H9 (cell line): ENCODE measurements at regions not wholly inside any gene's neighbourhood (a gene's known extent, or its start where the extent isn't known, plus 50 kb on each side); places are given as distances from the start of the nearest gene placed in this dataset.

Experiments
- DNase-seq: peaks from one replicate; pipeline ENCODE4 v3.0.0-alpha.2; 2017
- H2AFZ ChIP-seq: one replicate; pipeline ENCODE4 v1.6.1; 2013; ENCODE audit warnings: mild to moderate bottlenecking, low read length, control low read depth, moderate library complexity
- H2AK5ac ChIP-seq: 2 replicates; pipeline ENCODE4 v1.6.1; 2013; ENCODE audit warnings: low read length, control low read depth, mixed read lengths; ENCODE audit not compliant: insufficient read length
- H2BK120ac ChIP-seq: one replicate; pipeline ENCODE4 v1.6.1; 2013; ENCODE audit warnings: low read depth, mild to moderate bottlenecking, low read length, control low read depth, inconsistent platforms; ENCODE audit not compliant: poor library complexity, severe bottlenecking
- H2BK12ac ChIP-seq: 2 replicates; pipeline ENCODE4 v1.6.1; 2013; ENCODE audit warnings: low read length, control low read depth, mixed read lengths, low read depth; ENCODE audit not compliant: insufficient read length
- H2BK15ac ChIP-seq: 2 replicates; pipeline ENCODE4 v1.6.1; 2013; ENCODE audit warnings: low read depth, low read length, control low read depth
- H2BK20ac ChIP-seq: one replicate; pipeline ENCODE4 v1.6.1; 2013; ENCODE audit warnings: low read depth, mild to moderate bottlenecking, low read length, control low read depth, inconsistent platforms; ENCODE audit not compliant: poor library complexity, severe bottlenecking
- H2BK5ac ChIP-seq: 2 replicates; pipeline ENCODE4 v1.6.1; 2013; ENCODE audit warnings: low read length, control low read depth, mixed read lengths; ENCODE audit not compliant: insufficient read length
- H3K14ac ChIP-seq: 2 replicates; pipeline ENCODE4 v1.6.1; 2013; ENCODE audit warnings: low read length, control low read depth; ENCODE audit not compliant: insufficient read depth
- H3K18ac ChIP-seq: 2 replicates; pipeline ENCODE4 v1.6.1; 2013; ENCODE audit warnings: low read depth, mild to moderate bottlenecking, mixed read lengths, low read length, control low read depth; ENCODE audit not compliant: insufficient read length
- H3K23ac ChIP-seq: 2 replicates; pipeline ENCODE4 v1.6.1; 2013; ENCODE audit warnings: low read length, control low read depth, mixed read lengths, low read depth; ENCODE audit not compliant: insufficient read length
- H3K23me2 ChIP-seq: 2 replicates; pipeline ENCODE4 v1.6.1; 2013; ENCODE audit warnings: low read depth, mild to moderate bottlenecking, mixed read lengths, low read length, control low read depth; ENCODE audit not compliant: insufficient read length, poor library complexity, severe bottlenecking
- H3K27ac ChIP-seq: 2 replicates; pipeline ENCODE4 v1.5.1; 2013; ENCODE audit warnings: low read length, control low read depth, mixed read lengths, low read depth; ENCODE audit not compliant: insufficient read length
- H3K27me3 ChIP-seq: 2 replicates; pipeline ENCODE4 v1.6.1; 2013; ENCODE audit warnings: low read length, control low read depth, inconsistent platforms; ENCODE audit not compliant: insufficient read depth
- H3K4ac ChIP-seq: 2 replicates; pipeline ENCODE4 v1.6.1; 2013; ENCODE audit warnings: low read depth, mild to moderate bottlenecking, control low read depth, inconsistent platforms, low read length, moderate library complexity
- H3K4me1 ChIP-seq: 2 replicates; pipeline ENCODE4 v1.6.1; 2013; ENCODE audit warnings: low read length, control low read depth, inconsistent platforms; ENCODE audit not compliant: insufficient read depth
- H3K4me2 ChIP-seq: 2 replicates; pipeline ENCODE4 v1.6.1; 2013; ENCODE audit warnings: low read length, control low read depth, mixed read lengths; ENCODE audit not compliant: insufficient read length, insufficient read depth
- H3K56ac ChIP-seq: 2 replicates; pipeline ENCODE4 v1.6.1; 2013; ENCODE audit warnings: low read depth, mild to moderate bottlenecking, mixed read lengths, low read length, control low read depth; ENCODE audit not compliant: insufficient read length
- H3K79me1 ChIP-seq: 2 replicates; pipeline ENCODE4 v1.6.1; 2013; ENCODE audit warnings: low read depth, mild to moderate bottlenecking, moderate library complexity, low read length, control low read depth, inconsistent platforms; ENCODE audit not compliant: insufficient read depth, poor library complexity, severe bottlenecking
- H3K79me2 ChIP-seq: 2 replicates; pipeline ENCODE4 v1.6.1; 2013; ENCODE audit warnings: low read length, control low read depth, inconsistent platforms; ENCODE audit not compliant: insufficient read depth
- H3K9ac ChIP-seq: 2 replicates; pipeline ENCODE4 v1.6.1; 2013; ENCODE audit warnings: low read length, control low read depth, mixed read lengths; ENCODE audit not compliant: insufficient read length; ENCODE audit errors: extremely low read depth
- H3K9me3 ChIP-seq: one replicate; pipeline ENCODE4 v1.6.1; 2013; ENCODE audit warnings: low read depth, low read length, inconsistent platforms; ENCODE audit not compliant: control insufficient read depth
- H3T11ph ChIP-seq: one replicate; pipeline ENCODE4 v1.6.1; 2013; ENCODE audit warnings: mild to moderate bottlenecking, low read length, control low read depth, inconsistent platforms
- H4K20me1 ChIP-seq: one replicate; pipeline ENCODE4 v1.6.1; 2013; ENCODE audit not compliant: control insufficient read depth, insufficient read length, insufficient read depth
- H4K5ac ChIP-seq: 2 replicates; pipeline ENCODE4 v1.6.1; 2013; ENCODE audit warnings: low read depth, mild to moderate bottlenecking, mixed read lengths, low read length, control low read depth; ENCODE audit not compliant: insufficient read length
- H4K8ac ChIP-seq: replicated peaks from 2 replicates; pipeline ENCODE4 v1.6.1; 2013; ENCODE audit warnings: low read length, control low read depth, mixed read lengths, low read depth; ENCODE audit not compliant: insufficient read length
- H4K91ac ChIP-seq: 2 replicates; pipeline ENCODE4 v1.6.1; 2013; ENCODE audit warnings: low read depth, mild to moderate bottlenecking, moderate library complexity, mixed read lengths, low read length, control low read depth; ENCODE audit not compliant: insufficient read length
- H3K27ac Mint-ChIP-seq, 3 experiments: 2 replicates in 2 of 3; 3 replicates in 1 of 3; pipeline ENCODE4 v1.8.0; 2020 to 2021; ENCODE audit warnings: mixed read lengths in 3 of 3, mild to moderate bottlenecking in 1 of 3, moderate library complexity in 1 of 3
- H3K27me3 Mint-ChIP-seq: 2 replicates; pipeline ENCODE4 v1.8.0; 2021; ENCODE audit warnings: low read depth, mild to moderate bottlenecking, moderate library complexity, mixed read lengths
- H3K36me3 Mint-ChIP-seq, 3 experiments: 2 replicates in 2 of 3; 3 replicates in 1 of 3; pipeline ENCODE4 v1.8.0; 2020 to 2021; ENCODE audit warnings: low read depth in 3 of 3, mixed read lengths in 3 of 3; ENCODE audit not compliant: insufficient read depth in 1 of 3
- H3K4me1 Mint-ChIP-seq, 2 experiments: 2 replicates each; pipeline ENCODE4 v1.8.0; 2020; ENCODE audit warnings: mixed read lengths in 2 of 2
- H3K4me3 Mint-ChIP-seq, 2 experiments: 2 replicates in 1 of 2; 3 replicates in 1 of 2; pipeline ENCODE4 v1.8.0; 2020 to 2021; ENCODE audit warnings: mild to moderate bottlenecking in 2 of 2, mixed read lengths in 2 of 2, moderate library complexity in 1 of 2
- H3K9me3 Mint-ChIP-seq, 2 experiments: 2 replicates in 1 of 2; 3 replicates in 1 of 2; pipeline ENCODE4 v1.8.0; 2020; ENCODE audit warnings: mild to moderate bottlenecking in 2 of 2, mixed read lengths in 2 of 2, moderate library complexity in 1 of 2
- CTCF ChIP-seq: fragments of 200-600 bp; sonication (generic); conservative IDR thresholded peaks from 3 replicates; pipeline ENCODE4 v1.8.0; 2021; ENCODE audit warnings: antibody characterized with exemption, mild to moderate bottlenecking
- WGBS: extraction: QIAGEN DNeasy Blood & Tissue Kit; methylation state at CpG from one replicate; pipeline ENCODE4 v1.1.7; 2013; ENCODE audit warnings: missing lambda C conversion rate, low lambda C conversion rate, mixed read lengths; ENCODE audit not compliant: insufficient read length; ENCODE audit errors: extremely low coverage; 5-methylcytosine and 5-hydroxymethylcytosine counted together

DNA sequence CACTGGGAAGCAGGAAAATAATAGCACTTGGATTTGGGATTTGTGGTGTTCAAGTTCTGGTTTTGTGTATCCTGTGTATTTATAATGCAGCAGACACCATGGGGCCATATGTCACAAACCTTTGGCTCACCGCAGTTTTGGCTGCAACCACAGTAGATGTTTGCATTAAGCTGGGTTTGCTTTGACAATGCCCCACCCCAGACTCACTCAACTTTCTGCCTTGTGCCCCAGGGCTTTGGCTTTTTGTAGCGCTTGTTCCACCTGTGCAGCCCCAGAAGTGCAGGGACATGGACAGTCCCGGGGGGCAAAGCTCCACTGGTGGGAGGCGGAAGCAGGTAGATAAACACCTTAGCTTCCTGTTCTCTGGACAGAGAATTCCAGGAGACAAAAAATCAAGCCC is 446.9 kb downstream of the MED13L start:
- Mint-ChIP-seq H3K36me3 (no peaks in the 10 kb centered on the region; a peak in 2 of 7 replicates), H3K27me3 (peaks cover 3% of the 10 kb centered on the region; the same call in 1 of the 2 replicates), H3K27ac (no peak overlapping the region), H3K4me1 (no peaks in the 10 kb centered on the region), H3K9me3 (peaks cover 0 to 3% of the 10 kb centered on the region in 2 experiments; a peak in 1 of 5 replicates), H3K4me3 (no peak overlapping the region)
- Histone ChIP-seq H2AK5ac (no peak overlapping the region), H2BK12ac (no peak overlapping the region), H4K5ac (no peak overlapping the region), H3K27ac (no peak overlapping the region), H4K8ac (no peak overlapping the region), H3K9me3 (no peaks in the 10 kb centered on the region), H2BK20ac (no peak overlapping the region), H2AFZ (no peak overlapping the region), H3K56ac (no peak overlapping the region), H3K14ac (no peak overlapping the region), H3K4ac (no peak overlapping the region), H3K79me1 (no peaks in the 10 kb centered on the region), H3K27me3 (no peaks in the 10 kb centered on the region), H2BK15ac (no peak overlapping the region), H3K4me2 (no peak overlapping the region), H3K79me2 (no peaks in the 10 kb centered on the region), H3K23ac (no peak overlapping the region), H3K18ac (no peak overlapping the region), H4K20me1 (no peaks in the 10 kb centered on the region), H3K23me2 (no peaks in the 10 kb centered on the region), H2BK120ac (no peak overlapping the region), H2BK5ac (no peak overlapping the region), H3T11ph (no peak overlapping the region), H4K91ac (no peak overlapping the region), H3K4me1 (no peaks in the 10 kb centered on the region), H3K9ac (no peak overlapping the region)
- WGBS: no CpG with 5 or more reads among the region's 4 CpGs
- no peak for TF ChIP-seq CTCF
- no peak for DNase-seq
